HL-60 (cell line): ENCODE measurements at regions not wholly inside any gene's neighbourhood (a gene's known extent, or its start where the extent isn't known, plus 50 kb on each side); places are given as distances from the start of the nearest gene placed in this dataset.

Source experiments
- DNase-seq, 2 experiments: peaks; one replicate each; pipeline ENCODE4 v3.0.0-alpha.2; 2010 to 2020; ENCODE audit warnings: low read depth in 1 of 2, low spot score in 1 of 2
- H3K27ac ChIP-seq: fragments of 250-450 bp; sonication (Bioruptor Pico); replicated peaks from 2 replicates; pipeline ENCODE4 v1.5.1; 2020; ENCODE audit warnings: mild to moderate bottlenecking, moderate library complexity
- H3K27me3 ChIP-seq: fragments of 250-450 bp; sonication (Bioruptor Pico); 2 replicates; pipeline ENCODE4 v1.5.1; 2021; ENCODE audit warnings: mild to moderate bottlenecking, moderate library complexity; ENCODE audit not compliant: insufficient read depth, poor library complexity, severe bottlenecking
- H3K4me3 ChIP-seq: replicated peaks from 2 replicates; pipeline ENCODE4 v1.5.1; 2011; ENCODE audit warnings: mild to moderate bottlenecking, control low read depth, low read length; ENCODE audit not compliant: insufficient read depth
- CTCF ChIP-seq: IDR thresholded peaks from one replicate; pipeline ENCODE4 v1.5.1; 2011; ENCODE audit warnings: low read length, control low read depth, inconsistent platforms; ENCODE audit not compliant: insufficient read depth
- GABPA ChIP-seq: IDR thresholded peaks from 2 replicates; pipeline ENCODE4 v1.6.1; 2012; ENCODE audit warnings: low read depth
- POLR2AphosphoS5 ChIP-seq: IDR thresholded peaks from 2 replicates; pipeline ENCODE4 v1.6.1; 2012; ENCODE audit warnings: low read depth
- REST ChIP-seq: IDR thresholded peaks from 2 replicates; pipeline ENCODE4 v1.6.1; 2012; ENCODE audit warnings: low read depth; ENCODE audit not compliant: insufficient replicate concordance
- SPI1 ChIP-seq: IDR thresholded peaks from 2 replicates; pipeline ENCODE4 v1.6.1; 2012; ENCODE audit warnings: low read depth, mild to moderate bottlenecking, borderline replicate concordance

GRCh38 chr5:155915601-155916000 is 411.4 kb upstream of the SGCD start:
- Histone ChIP-seq H3K27me3 (no peaks in the 10 kb centered on the region), H3K4me3 (no peak overlapping the region), H3K27ac (no peak overlapping the region)
- TF ChIP-seq GABPA, result no peak
- no peak for TF ChIP-seq REST
- TF ChIP-seq POLR2AphosphoS5, result no peak
- TF ChIP-seq SPI1, result no peak
- TF ChIP-seq CTCF, result no peak
- no peak for DNase-seq

- H3K27me3 ChIP-seq, result no peaks in the 10 kb centered on the region
- H3K27ac ChIP-seq, result no peak overlapping the region
- TF ChIP-seq POLR2AphosphoS5, result no peak
- TF ChIP-seq REST, result no peak
- no peak for TF ChIP-seq CTCF
- TF ChIP-seq SPI1, result no peak
- no peak for TF ChIP-seq GABPA
- H3K4me3 ChIP-seq, result no peak overlapping the region
- DNase-seq, result no peak
Measured at GRCh38 chr5:155919126-155919525, 407.8 kb upstream of the SGCD start.

- Histone ChIP-seq H3K27ac (no peak overlapping the region), H3K4me3 (no peak overlapping the region), H3K27me3 (no peaks in the 10 kb centered on the region)
- DNase-seq, result no peak
- no peak for TF ChIP-seq GABPA
- no peak for TF ChIP-seq POLR2AphosphoS5
- TF ChIP-seq CTCF, result no peak
- TF ChIP-seq REST, result no peak
- no peak for TF ChIP-seq SPI1
Measured at GRCh38 chr5:155919725-155920124, 407.2 kb upstream of the SGCD start.
